HEK293 (cell line): ENCODE measurements at regions not wholly inside any gene's neighbourhood (a gene's known extent, or its start where the extent isn't known, plus 50 kb on each side); places are given as distances from the start of the nearest gene placed in this dataset.
"Not testable (repeated sequence)": the region's sequence is repeated elsewhere in the genome, so short reads cannot be mapped to it uniquely, and the experiment has no call there.

Experiments used
- CTCF ChIA-PET: fragments of 350-600 bp; formaldehyde crosslinking; extraction: SDS; loops from one replicate; lab custom pipeline; 2021; ENCODE audit warnings: antibody characterized with exemption; lab: Yijun Ruan, JAX
- POLR2A ChIA-PET: fragments of 300-600 bp; formaldehyde crosslinking; extraction: SDS; loops from one replicate; lab custom pipeline; 2020; ENCODE audit warnings: antibody characterized with exemption, inconsistent platforms; lab: Yijun Ruan, JAX
- H3K27ac ChIP-seq: fragments of 200-500 bp; sonication (Bioruptor generic); 2 replicates; pipeline ENCODE4 v1.5.1; 2014; ENCODE audit warnings: low read depth, low read length, control low read depth, inconsistent platforms; ENCODE audit errors: extremely low read depth
- H3K36me3 ChIP-seq, 2 experiments: fragments of 200-500 bp in 1 of 2; sonication (Bioruptor generic) in 1 of 2; 1 replicate in 1 of 2; 2 replicates in 1 of 2; pipeline ENCODE4 v1.5.1; 2014 to 2017; ENCODE audit warnings: inconsistent platforms in 2 of 2, low read length in 2 of 2; ENCODE audit not compliant: control insufficient read depth in 2 of 2, insufficient read depth in 1 of 2
- H3K4me1 ChIP-seq: fragments of 200-500 bp; sonication (Bioruptor generic); 2 replicates; pipeline ENCODE4 v1.5.1; 2014; ENCODE audit warnings: mild to moderate bottlenecking, low read length, inconsistent platforms; ENCODE audit not compliant: control insufficient read depth, insufficient read depth
- H3K4me3 ChIP-seq: 2 replicates; pipeline ENCODE4 v1.5.1; 2011; ENCODE audit warnings: low read depth, mild to moderate bottlenecking, control low read depth, low read length, moderate library complexity
- H3K9me3 ChIP-seq: fragments of 200-500 bp; sonication (Bioruptor generic); 2 replicates; pipeline ENCODE4 v1.5.1; 2014; ENCODE audit warnings: low read depth, low read length, inconsistent platforms; ENCODE audit not compliant: control insufficient read depth, insufficient read depth
- BCL11A ChIP-seq: fragments of 450-650 bp; formaldehyde crosslinking; IDR thresholded peaks from 2 replicates; pipeline ENCODE4 v1.5.1; 2016; ENCODE audit warnings: low read depth, missing biosample characterization, missing genetic modification characterization
- KLF1 ChIP-seq: fragments of 450-650 bp; formaldehyde crosslinking; IDR thresholded peaks from 2 replicates; pipeline ENCODE4 v1.5.1; 2016; ENCODE audit warnings: missing biosample characterization, missing genetic modification characterization
- KLF8 ChIP-seq: fragments of 450-650 bp; formaldehyde crosslinking; IDR thresholded peaks from 2 replicates; pipeline ENCODE4 v1.5.1; 2016; ENCODE audit warnings: missing biosample characterization, missing genetic modification characterization
- MEIS1 ChIP-seq: sonication (generic); formaldehyde crosslinking; IDR thresholded peaks from 2 replicates; pipeline ENCODE4 v1.8.1; 2022; ENCODE audit warnings: missing genetic modification reagents, mild to moderate bottlenecking, borderline replicate concordance
- TCF7L2 ChIP-seq: IDR thresholded peaks from 2 replicates; pipeline ENCODE4 v1.6.1; 2011; ENCODE audit warnings: low read depth, mild to moderate bottlenecking, inconsistent platforms, low read length, moderate library complexity, borderline replicate concordance
- ZBTB1 ChIP-seq: fragments of 450-650 bp; formaldehyde crosslinking; IDR thresholded peaks from 2 replicates; pipeline ENCODE4 v1.5.1; 2016; ENCODE audit warnings: missing biosample characterization, missing genetic modification characterization
- ZBTB48 ChIP-seq: fragments of 450-650 bp; formaldehyde crosslinking; IDR thresholded peaks from 2 replicates; pipeline ENCODE4 v1.5.1; 2016; ENCODE audit warnings: missing biosample characterization, missing genetic modification characterization
- ZFP37 ChIP-seq: fragments of 450-650 bp; formaldehyde crosslinking; IDR thresholded peaks from 2 replicates; pipeline ENCODE4 v1.5.1; 2016; ENCODE audit warnings: missing biosample characterization, missing genetic modification characterization
- ZFP41 ChIP-seq: fragments of 450-650 bp; formaldehyde crosslinking; IDR thresholded peaks from 2 replicates; pipeline ENCODE4 v1.5.1; 2016; ENCODE audit warnings: missing biosample characterization, missing genetic modification characterization, borderline replicate concordance
- ZFP69B ChIP-seq: fragments of 450-650 bp; formaldehyde crosslinking; IDR thresholded peaks from 2 replicates; pipeline ENCODE4 v1.5.1; 2016; ENCODE audit warnings: missing biosample characterization, missing genetic modification characterization
- ZNF133 ChIP-seq: fragments of 450-650 bp; formaldehyde crosslinking; IDR thresholded peaks from 2 replicates; pipeline ENCODE4 v1.5.1; 2016; ENCODE audit warnings: missing biosample characterization, missing genetic modification characterization
- ZNF23 ChIP-seq: fragments of 450-650 bp; formaldehyde crosslinking; IDR thresholded peaks from 2 replicates; pipeline ENCODE4 v1.5.1; 2016; ENCODE audit warnings: missing biosample characterization, missing genetic modification characterization, borderline replicate concordance
- ZNF302 ChIP-seq: fragments of 450-650 bp; formaldehyde crosslinking; IDR thresholded peaks from 2 replicates; pipeline ENCODE4 v1.5.1; 2016; ENCODE audit warnings: missing biosample characterization, missing genetic modification characterization, low read depth
- ZNF501 ChIP-seq: fragments of 450-650 bp; formaldehyde crosslinking; IDR thresholded peaks from 2 replicates; pipeline ENCODE4 v1.5.1; 2016; ENCODE audit warnings: missing biosample characterization, missing genetic modification characterization
- ZNF514 ChIP-seq: fragments of 450-650 bp; formaldehyde crosslinking; IDR thresholded peaks from 2 replicates; pipeline ENCODE4 v1.5.1; 2016; ENCODE audit warnings: missing biosample characterization, missing genetic modification characterization
- ZNF521 ChIP-seq: fragments of 450-650 bp; formaldehyde crosslinking; IDR thresholded peaks from 2 replicates; pipeline ENCODE4 v1.5.1; 2017; ENCODE audit warnings: missing biosample characterization, mild to moderate bottlenecking, missing genetic modification characterization
- ZNF558 ChIP-seq: fragments of 450-650 bp; formaldehyde crosslinking; IDR thresholded peaks from 2 replicates; pipeline ENCODE4 v1.5.1; 2016; ENCODE audit warnings: missing biosample characterization, missing genetic modification characterization
- ZNF600 ChIP-seq: fragments of 450-650 bp; formaldehyde crosslinking; IDR thresholded peaks from 2 replicates; pipeline ENCODE4 v1.5.1; 2016; ENCODE audit warnings: missing biosample characterization, missing genetic modification characterization
- ZNF645 ChIP-seq: fragments of 450-650 bp; formaldehyde crosslinking; IDR thresholded peaks from 2 replicates; pipeline ENCODE4; 2016; ENCODE audit warnings: missing biosample characterization, missing genetic modification characterization
- ZNF654 ChIP-seq: fragments of 450-650 bp; formaldehyde crosslinking; IDR thresholded peaks from 2 replicates; pipeline ENCODE4 v1.5.1; 2016; ENCODE audit warnings: low read depth, missing biosample characterization, missing genetic modification characterization
- ZNF658 ChIP-seq: fragments of 450-650 bp; formaldehyde crosslinking; IDR thresholded peaks from 2 replicates; pipeline ENCODE4; 2016; ENCODE audit warnings: missing biosample characterization, missing genetic modification characterization
- ZNF792 ChIP-seq: fragments of 450-650 bp; formaldehyde crosslinking; IDR thresholded peaks from 2 replicates; pipeline ENCODE4 v1.5.1; 2016; ENCODE audit warnings: missing biosample characterization, missing genetic modification characterization

GRCh38 chr11:34773826-34774225 lies 142.4 kb downstream of the APIP start:
- Histone ChIP-seq H3K4me1 (no peaks in the 10 kb centered on the region), H3K4me3 (no peak overlapping the region), H3K27ac (no peak overlapping the region), H3K36me3 (no peaks in the 10 kb centered on the region), H3K9me3 (no peaks in the 10 kb centered on the region)
- POLR2A ChIA-PET = no interaction called here
- TF ChIP-seq KLF8 (tag by site-specific recombination) (no peak), ZFP41 (tag by site-specific recombination) (no peak), ZNF501 (no peak), ZNF600 (tag by site-specific recombination) (no peak), ZNF658 (no peak), ZNF133 (tag by site-specific recombination) (no peak), ZNF792 (no peak), MEIS1 (CRISPR knock-in tag) (no peak), ZFP37 (tag by site-specific recombination) (no peak), ZNF654 (no peak), ZNF558 (no peak), ZNF521 (tag by site-specific recombination) (no peak), KLF1 (tag by site-specific recombination) (no peak), ZNF302 (tag by site-specific recombination) (no peak), ZNF514 (no peak)
- CTCF ChIA-PET = no interaction called here

GRCh38 chr11:34773211-34773610 lies 143.0 kb downstream of the APIP start:
- POLR2A ChIA-PET = no interaction called here
- Histone ChIP-seq H3K27ac (no peak overlapping the region), H3K4me1 (no peaks in the 10 kb centered on the region), H3K36me3 (no peaks in the 10 kb centered on the region), H3K9me3 (no peaks in the 10 kb centered on the region), H3K4me3 (no peak overlapping the region)
- TF ChIP-seq TCF7L2 = no peak
- TF ChIP-seq ZBTB1 = no peak
- CTCF ChIA-PET = no interaction called here

GRCh38 chr11:34770111-34770510 lies 146.1 kb downstream of the APIP start:
- CTCF ChIA-PET = interaction anchor here (2.7 kb wide), 1 partner anchor 21 kb away, joined by 7 read pairs; no protein-coding TSS in a partner anchor
- no peak overlapping the region for H3K27ac ChIP-seq
- TF ChIP-seq ZFP69B (tag by site-specific recombination) = no peak
- TF ChIP-seq, all 188 proteins: peak for 0
- Histone ChIP-seq H3K4me3 (no peak overlapping the region), H3K9me3 (no peaks in the 10 kb centered on the region), H3K4me1 (no peaks in the 10 kb centered on the region), H3K36me3 (no peaks in the 10 kb centered on the region)
- POLR2A ChIA-PET = no interaction called here

- CTCF ChIA-PET = interaction anchor here (0.6 to 0.7 kb wide), 3 partner anchors 51 to 1225 kb away, joined by 3 to 6 read pairs (median 3); no protein-coding TSS in a partner anchor
These were observed 147.0 kb downstream of the APIP start for GRCh38 chr11:34769224-34769623.

DNA sequence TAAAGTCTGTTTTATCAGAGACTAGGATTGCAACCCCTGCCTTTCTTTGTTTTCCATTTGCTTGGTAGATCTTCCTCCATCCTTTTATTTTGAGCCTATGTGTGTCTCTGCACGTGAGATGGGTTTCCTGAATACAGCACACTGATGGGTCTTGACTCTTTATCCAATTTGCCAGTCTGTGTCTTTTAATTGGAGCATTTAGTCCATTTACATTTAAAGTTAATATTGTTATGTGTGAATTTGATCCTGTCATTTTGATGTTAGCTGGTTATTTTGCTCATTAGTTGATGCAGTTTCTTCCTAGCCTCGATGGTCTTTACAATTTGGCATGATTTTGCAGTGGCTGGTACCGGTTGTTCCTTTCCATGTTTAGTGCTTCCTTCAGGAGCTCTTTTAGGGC lies 141.7 kb downstream of the EHF start:
- POLR2A ChIA-PET, H3K4me3 ChIP-seq, H3K27ac ChIP-seq, H3K4me1 ChIP-seq, H3K9me3 ChIP-seq, CTCF ChIA-PET, H3K36me3 ChIP-seq: not testable (repeated sequence)

More at GRCh38 chr11:34769224-34769623, 147.0 kb downstream of the APIP start:
- Histone ChIP-seq H3K27ac (no peak overlapping the region), H3K4me1 (no peaks in the 10 kb centered on the region), H3K4me3 (no peak overlapping the region), H3K36me3 (no peaks in the 10 kb centered on the region), H3K9me3 (no peaks in the 10 kb centered on the region)
- POLR2A ChIA-PET = no interaction called here
- TF ChIP-seq ZBTB48 (tag by site-specific recombination) = no peak
- TF ChIP-seq ZNF645 (tag by site-specific recombination) = no peak
- no peak for TF ChIP-seq BCL11A (tag by site-specific recombination)
- no peak for TF ChIP-seq ZNF23
